Body of pancreas (tissue), 4 donors: ENCODE measurements at regions not wholly inside any gene's neighbourhood (a gene's known extent, or its start where the extent isn't known, plus 50 kb on each side); places are given as distances from the start of the nearest gene placed in this dataset.

Source experiments
- ATAC-seq: fragments of 150-250 bp; one replicate; pipeline ENCODE4 v1.9.1; 2016
- DNase-seq, 4 donors: peaks; one replicate each; pipeline ENCODE4 v3.0.0-alpha.2; 2019
- H3K27ac ChIP-seq, 4 donors: fragments of 200-600 bp; sonication (generic); 1 replicate in 3 of 4; 2 replicates in 1 of 4; pipeline versions ENCODE4 v1.5.1 to v1.6.1; 2016 to 2019; ENCODE audit warnings: mild to moderate bottlenecking in 1 of 4, mixed read lengths in 1 of 4, moderate library complexity in 1 of 4
- H3K27me3 ChIP-seq, 2 donors: fragments of 200-600 bp; sonication (generic); one replicate each; pipeline ENCODE4 v1.6.0; 2016; ENCODE audit warnings: mild to moderate bottlenecking in 1 of 2
- H3K36me3 ChIP-seq, 2 donors: fragments of 200-600 bp; sonication (generic); replicated peaks in 1 of 2; 2 replicates each; pipeline ENCODE4 v1.5.1; 2016; ENCODE audit warnings: low read depth in 2 of 2; ENCODE audit not compliant: insufficient read depth in 1 of 2
- H3K4me1 ChIP-seq: fragments of 200-600 bp; sonication (generic); one replicate; pipeline ENCODE4 v1.6.0; 2016
- H3K4me3 ChIP-seq, 2 donors: fragments of 200-600 bp; sonication (generic); 1 replicate in 1 of 2; 2 replicates in 1 of 2; pipeline ENCODE4 v1.5.1; 2016 to 2019
- H3K9me3 ChIP-seq, 3 donors: fragments of 200-600 bp; sonication (generic); 1 replicate in 2 of 3; 2 replicates in 1 of 3; pipeline ENCODE4 v1.5.1; 2016
- POLR2A ChIP-seq, 3 donors: fragments of 450-650 bp; IDR thresholded peaks; one replicate each; pipeline ENCODE4 v1.6.1; 2016; ENCODE audit warnings: antibody characterized with exemption in 3 of 3, mild to moderate bottlenecking in 2 of 3
- WGBS, 2 donors: methylation state at CpG; one replicate each; pipeline ENCODE4 v1.1.5; 2017; 5-methylcytosine and 5-hydroxymethylcytosine counted together
- intact Hi-C: fragments of 100-400 bp; cut with DNase I; formaldehyde crosslinking; loops from one replicate; pipeline ENCODE4 v1.15.1; 2023
- TF ChIP-seq, protein P1 (sequence below), 7 experiments: fragments of 450-650 bp in 4 of 7; fragments of 200-600 bp in 3 of 7; sonication (generic) in 3 of 7; IDR thresholded peaks; one replicate each; pipeline ENCODE4 v1.5.1; 2016 to 2019; ENCODE audit warnings: antibody characterized with exemption in 7 of 7

DNA sequence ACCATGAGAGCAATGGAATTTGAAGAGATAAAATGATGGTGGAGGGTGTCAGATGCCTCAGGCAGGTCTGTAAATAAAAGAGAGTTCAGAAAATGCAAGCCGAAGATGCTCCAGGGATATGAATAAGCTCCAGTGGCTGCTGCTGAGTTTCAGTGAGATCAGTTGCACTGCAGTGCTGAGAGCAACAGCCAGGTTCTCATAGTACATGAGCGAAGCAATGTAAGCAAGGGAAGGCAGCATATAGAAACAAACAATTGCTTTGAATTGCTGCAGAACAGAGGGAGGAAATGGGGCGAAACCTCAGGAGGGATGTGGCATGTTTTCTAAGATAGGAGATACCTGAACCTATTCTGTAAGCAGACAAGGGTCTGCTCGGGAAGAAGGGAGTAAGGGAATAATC lies 369.5 kb downstream of the AASDHPPT start:
- no peaks in the 10 kb centered on the region for H3K36me3 ChIP-seq
- no peaks in the 10 kb centered on the region for H3K4me1 ChIP-seq
- no peaks in the 10 kb centered on the region for H3K9me3 ChIP-seq
- intact Hi-C loops = no loop called here
- ATAC-seq = no peak
- no peaks in the 10 kb centered on the region for H3K27me3 ChIP-seq
- TF ChIP-seq, protein P1, sequence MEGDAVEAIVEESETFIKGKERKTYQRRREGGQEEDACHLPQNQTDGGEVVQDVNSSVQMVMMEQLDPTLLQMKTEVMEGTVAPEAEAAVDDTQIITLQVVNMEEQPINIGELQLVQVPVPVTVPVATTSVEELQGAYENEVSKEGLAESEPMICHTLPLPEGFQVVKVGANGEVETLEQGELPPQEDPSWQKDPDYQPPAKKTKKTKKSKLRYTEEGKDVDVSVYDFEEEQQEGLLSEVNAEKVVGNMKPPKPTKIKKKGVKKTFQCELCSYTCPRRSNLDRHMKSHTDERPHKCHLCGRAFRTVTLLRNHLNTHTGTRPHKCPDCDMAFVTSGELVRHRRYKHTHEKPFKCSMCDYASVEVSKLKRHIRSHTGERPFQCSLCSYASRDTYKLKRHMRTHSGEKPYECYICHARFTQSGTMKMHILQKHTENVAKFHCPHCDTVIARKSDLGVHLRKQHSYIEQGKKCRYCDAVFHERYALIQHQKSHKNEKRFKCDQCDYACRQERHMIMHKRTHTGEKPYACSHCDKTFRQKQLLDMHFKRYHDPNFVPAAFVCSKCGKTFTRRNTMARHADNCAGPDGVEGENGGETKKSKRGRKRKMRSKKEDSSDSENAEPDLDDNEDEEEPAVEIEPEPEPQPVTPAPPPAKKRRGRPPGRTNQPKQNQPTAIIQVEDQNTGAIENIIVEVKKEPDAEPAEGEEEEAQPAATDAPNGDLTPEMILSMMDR (IDR thresholded peaks at IDR 0.05) = no peak
- TF ChIP-seq POLR2A (IDR thresholded peaks at IDR 0.05) = no peak
- no peak overlapping the region for H3K27ac ChIP-seq
- no peak overlapping the region for H3K4me3 ChIP-seq
- WGBS, 2 donors = 71 to 75% methylated on average over 4 of the region's 4 CpGs
- no peak for DNase-seq

DNA sequence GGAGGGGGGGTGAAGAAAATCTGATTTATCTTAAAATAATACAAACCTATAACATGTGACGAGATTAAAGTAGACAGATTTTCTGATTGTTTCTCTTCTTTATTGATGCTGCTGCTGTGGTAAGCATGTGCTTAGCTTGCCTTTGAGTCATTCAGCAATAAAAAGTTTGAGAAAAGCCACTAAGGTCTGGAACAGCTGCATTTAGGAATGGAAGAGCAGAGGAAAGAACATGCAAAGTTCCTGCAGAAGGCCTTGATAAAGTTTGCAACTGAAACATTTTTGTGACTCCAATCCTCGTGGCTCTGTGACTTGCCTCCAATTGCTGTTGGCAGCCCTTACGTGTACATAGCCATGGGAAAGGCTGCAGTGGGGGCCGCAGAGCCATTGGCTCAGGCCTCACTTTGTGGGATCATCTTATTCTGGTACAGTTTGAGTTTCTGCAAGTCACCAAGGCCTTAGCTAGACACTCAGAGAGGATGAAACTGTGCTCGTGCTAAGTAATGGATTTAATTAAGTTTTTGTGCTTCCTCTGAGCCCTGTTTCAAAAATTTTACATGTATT lies 370.2 kb downstream of the AASDHPPT start:
- no peaks in the 10 kb centered on the region for H3K27me3 ChIP-seq
- TF ChIP-seq, protein P1 (IDR thresholded peaks at IDR 0.05) = no peak
- TF ChIP-seq POLR2A (IDR thresholded peaks at IDR 0.05) = no peak
- 66 to 70% methylated on average over 5 of the region's 5 CpGs for WGBS, 2 donors
- intact Hi-C loops = no loop called here
- no peak overlapping the region for H3K27ac ChIP-seq
- H3K4me3 ChIP-seq = no peak overlapping the region
- H3K36me3 ChIP-seq = no peaks in the 10 kb centered on the region
- H3K9me3 ChIP-seq = peaks cover 0 to 2% (median 0%) of the 10 kb centered on the region in 3 donors
- no peak for ATAC-seq
- no peak for DNase-seq
- H3K4me1 ChIP-seq = no peaks in the 10 kb centered on the region

DNA sequence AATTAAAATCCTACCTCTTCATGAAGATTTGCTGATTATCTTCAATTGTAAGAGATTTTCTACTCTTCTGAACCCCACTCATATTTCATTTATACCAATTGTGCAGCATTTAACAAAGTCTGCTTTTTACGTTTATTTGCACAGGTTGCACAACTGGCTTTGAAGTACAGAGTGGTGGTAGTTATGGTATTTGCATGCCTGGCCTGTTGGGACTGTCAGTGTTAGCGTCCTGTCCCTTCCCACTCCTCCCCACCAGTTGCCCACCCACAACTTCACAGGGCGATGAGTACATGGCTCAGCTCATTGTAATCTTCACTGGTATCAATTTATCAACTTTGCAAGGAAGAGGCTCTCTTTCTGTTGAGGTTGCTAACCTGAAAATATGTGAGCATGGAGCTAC lies 372.3 kb downstream of the AASDHPPT start:
- WGBS, 2 donors = 86% methylated on average over 3 of the region's 3 CpGs
- DNase-seq = no peak
- no peaks in the 10 kb centered on the region for H3K36me3 ChIP-seq
- ATAC-seq = no peak
- TF ChIP-seq POLR2A (IDR thresholded peaks at IDR 0.05) = no peak
- TF ChIP-seq, protein P1 (IDR thresholded peaks at IDR 0.05) = no peak
- intact Hi-C loops = no loop called here
- no peaks in the 10 kb centered on the region for H3K4me1 ChIP-seq
- no peak overlapping the region for H3K4me3 ChIP-seq
- no peaks in the 10 kb centered on the region for H3K27me3 ChIP-seq
- H3K27ac ChIP-seq = no peak overlapping the region
- peaks cover 0 to 5% (median 0%) of the 10 kb centered on the region in 3 donors for H3K9me3 ChIP-seq

DNA sequence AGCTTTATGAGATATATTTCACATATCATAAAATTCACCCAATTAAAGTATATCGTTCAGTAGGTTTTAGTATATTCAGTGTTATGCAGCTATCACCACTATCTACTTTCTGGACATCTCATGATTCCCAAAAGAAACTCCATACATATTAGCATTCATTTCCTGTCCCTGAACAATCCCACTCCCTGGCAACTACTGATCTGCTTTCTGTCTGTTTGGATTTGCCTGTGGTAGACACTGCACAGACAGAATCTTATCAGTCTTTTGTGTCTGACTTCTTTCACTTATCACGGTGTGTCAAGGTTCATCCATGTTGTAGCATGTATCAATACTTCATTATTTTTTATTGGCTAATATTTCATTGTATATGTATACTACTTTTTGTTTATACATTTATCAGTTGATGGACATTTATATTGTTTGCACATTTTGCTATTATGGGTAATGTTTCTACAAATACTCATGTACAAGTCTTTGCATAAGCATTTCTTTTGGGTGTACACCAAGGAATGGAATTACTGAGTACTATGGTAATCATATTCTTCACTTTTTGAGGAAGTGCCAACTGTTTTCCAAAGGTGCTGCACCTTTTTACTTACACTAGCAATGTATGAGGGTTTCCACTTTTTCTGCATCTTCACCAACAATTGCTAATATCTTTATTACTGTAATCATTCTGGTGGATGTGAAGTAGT lies 373.9 kb downstream of the AASDHPPT start:
- Histone ChIP-seq H3K4me1 (no peaks in the 10 kb centered on the region), H3K4me3 (no peak overlapping the region), H3K9me3 (peaks cover 0 to 5% (median 0%) of the 10 kb centered on the region in 3 donors), H3K27ac (no peak overlapping the region), H3K27me3 (no peaks in the 10 kb centered on the region), H3K36me3 (no peaks in the 10 kb centered on the region)
- 60 to 79% methylated on average over 2 of the region's 2 CpGs for WGBS, 2 donors
- DNase-seq (no peak), ATAC-seq (no peak)
- TF ChIP-seq, protein P1 (IDR thresholded peaks at IDR 0.05) = no peak
- no peak for TF ChIP-seq POLR2A (IDR thresholded peaks at IDR 0.05)
- intact Hi-C loops = no loop called here

DNA sequence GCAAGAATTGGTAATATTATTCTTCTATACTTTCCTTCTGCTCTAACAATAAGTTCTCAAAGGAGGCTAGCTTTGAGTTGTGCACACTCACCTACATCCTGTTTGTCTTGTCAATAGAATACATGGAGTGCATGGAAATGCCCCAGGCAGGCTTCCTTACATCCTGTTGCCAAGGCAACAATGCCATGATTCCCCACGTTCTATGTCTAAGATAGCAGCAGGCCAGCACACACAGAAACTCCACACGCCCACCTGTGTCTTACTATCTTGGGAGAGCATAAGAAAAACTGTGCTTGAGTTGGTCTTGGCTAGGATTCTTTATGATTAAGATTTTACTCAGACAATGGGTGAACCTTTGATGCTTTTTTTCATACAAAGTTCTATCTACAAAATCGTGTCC lies 379.2 kb downstream of the AASDHPPT start:
- Histone ChIP-seq H3K27ac (no peak overlapping the region), H3K4me3 (no peak overlapping the region), H3K27me3 (no peaks in the 10 kb centered on the region), H3K9me3 (peaks cover 0 to 5% (median 0%) of the 10 kb centered on the region in 3 donors), H3K4me1 (peaks cover 5% of the 10 kb centered on the region), H3K36me3 (no peaks in the 10 kb centered on the region)
- ATAC-seq (no peak), DNase-seq (no peak)
- 60 to 67% methylated on average over 3 of the region's 3 CpGs for WGBS, 2 donors
- intact Hi-C loops = no loop called here
- TF ChIP-seq, protein P1 (IDR thresholded peaks at IDR 0.05) = no peak
- TF ChIP-seq POLR2A (IDR thresholded peaks at IDR 0.05) = no peak
